Right renal cortex interstitium (tissue), 3 donors: ENCODE measurements at regions not wholly inside any gene's neighbourhood (a gene's known extent, or its start where the extent isn't known, plus 50 kb on each side); places are given as distances from the start of the nearest gene placed in this dataset.
"Not testable (repeated sequence)": the region's sequence is repeated elsewhere in the genome, so short reads cannot be mapped to it uniquely, and the experiment has no call there.

ENCODE experiments used
- DNase-seq, 3 donors: peaks; one replicate each; pipeline ENCODE4 v3.0.0-alpha.2; 2013; ENCODE audit warnings: low read depth in 3 of 3, low spot score in 2 of 3

- DNase-seq = no peak
Observed at GRCh38 chr12:17370621-17371020, 719.4 kb downstream of the RERGL start.

- DNase-seq = no peak
Observed at GRCh38 chr12:17369556-17369955, 720.4 kb downstream of the RERGL start.

GRCh38 chr12:17361224-17361623 is 728.8 kb downstream of the RERGL start:
- DNase-seq = no peak

GRCh38 chr12:17358835-17359234 is 731.2 kb downstream of the RERGL start:
- DNase-seq = no peak

GRCh38 chr12:17357396-17357795 is 732.6 kb downstream of the RERGL start:
- DNase-seq = no peak

GRCh38 chr12:17352164-17352563 is 737.8 kb downstream of the RERGL start:
- DNase-seq = no peak

- no peak for DNase-seq
Observed at GRCh38 chr12:17348311-17348710, 741.7 kb downstream of the RERGL start.

GRCh38 chr12:17344649-17345048 is 738.7 kb upstream of the LMO3 start:
- DNase-seq = peak in 1 of 3 donors; percentile 4

- no peak for DNase-seq
Observed at GRCh38 chr12:17342381-17342961, 736.5 kb upstream of the LMO3 start.

- no peak for DNase-seq
Observed at GRCh38 chr12:17335487-17335886, 729.5 kb upstream of the LMO3 start.

GRCh38 chr12:17334784-17335183 is 728.8 kb upstream of the LMO3 start:
- DNase-seq = no peak

- DNase-seq = no peak
Observed at GRCh38 chr12:17333287-17333686, 727.3 kb upstream of the LMO3 start.

- DNase-seq = no peak
Observed at GRCh38 chr12:17326649-17327048, 720.7 kb upstream of the LMO3 start.

- DNase-seq = no peak
Observed at GRCh38 chr12:17322090-17322489, 716.1 kb upstream of the LMO3 start.

- no peak for DNase-seq
Observed at GRCh38 chr12:17304503-17305347, 698.8 kb upstream of the LMO3 start.

GRCh38 chr12:17302001-17302400 is 696.0 kb upstream of the LMO3 start:
- DNase-seq = no peak

- DNase-seq = no peak
Observed at GRCh38 chr12:17301544-17301943, 695.6 kb upstream of the LMO3 start.

GRCh38 chr12:17296882-17297281 is 690.9 kb upstream of the LMO3 start:
- no peak for DNase-seq

GRCh38 chr12:17286874-17287273 is 680.9 kb upstream of the LMO3 start:
- DNase-seq = no peak

GRCh38 chr12:17284873-17285272 is 678.9 kb upstream of the LMO3 start:
- no peak for DNase-seq

- DNase-seq = no peak
Observed at GRCh38 chr12:17283563-17283962, 677.6 kb upstream of the LMO3 start.

- not testable (repeated sequence) for DNase-seq
Observed at GRCh38 chr12:17282169-17282568, 676.2 kb upstream of the LMO3 start.
